ENCODE measurements at regions not wholly inside any gene's neighbourhood (a gene's known extent, or its start where the extent isn't known, plus 50 kb on each side); places are given as distances from the start of the nearest gene placed in this dataset.

DNA sequence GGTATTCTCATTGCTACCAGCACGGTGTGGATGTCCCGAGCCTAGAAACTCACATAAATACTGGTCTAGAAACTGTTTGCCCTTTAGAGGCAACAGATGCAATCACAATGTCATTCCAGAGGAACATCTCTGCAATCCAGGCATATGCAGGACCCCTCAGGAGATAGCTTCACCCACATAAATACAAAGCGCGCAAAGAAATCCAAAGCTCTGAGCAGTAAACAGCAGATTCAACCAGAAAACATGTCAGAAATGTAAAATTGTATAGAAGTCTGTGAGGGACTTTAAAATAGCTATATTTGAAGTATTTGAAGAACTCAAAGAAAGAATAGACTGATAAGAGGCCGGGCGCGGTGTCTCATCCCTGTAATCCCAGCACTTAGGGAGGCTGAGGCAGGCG lies 291.7 kb downstream of the FAM43A start:
- TF ChIP-seq EZH2phosphoT487 (IDR thresholded peaks at IDR 0.05; ENCODE audit: low read length) (no peak), EZH2 (optimal IDR thresholded peaks at IDR 0.05; ENCODE audit: low read depth, low read length) (no peak)
- TF ChIP-seq, protein P1, sequence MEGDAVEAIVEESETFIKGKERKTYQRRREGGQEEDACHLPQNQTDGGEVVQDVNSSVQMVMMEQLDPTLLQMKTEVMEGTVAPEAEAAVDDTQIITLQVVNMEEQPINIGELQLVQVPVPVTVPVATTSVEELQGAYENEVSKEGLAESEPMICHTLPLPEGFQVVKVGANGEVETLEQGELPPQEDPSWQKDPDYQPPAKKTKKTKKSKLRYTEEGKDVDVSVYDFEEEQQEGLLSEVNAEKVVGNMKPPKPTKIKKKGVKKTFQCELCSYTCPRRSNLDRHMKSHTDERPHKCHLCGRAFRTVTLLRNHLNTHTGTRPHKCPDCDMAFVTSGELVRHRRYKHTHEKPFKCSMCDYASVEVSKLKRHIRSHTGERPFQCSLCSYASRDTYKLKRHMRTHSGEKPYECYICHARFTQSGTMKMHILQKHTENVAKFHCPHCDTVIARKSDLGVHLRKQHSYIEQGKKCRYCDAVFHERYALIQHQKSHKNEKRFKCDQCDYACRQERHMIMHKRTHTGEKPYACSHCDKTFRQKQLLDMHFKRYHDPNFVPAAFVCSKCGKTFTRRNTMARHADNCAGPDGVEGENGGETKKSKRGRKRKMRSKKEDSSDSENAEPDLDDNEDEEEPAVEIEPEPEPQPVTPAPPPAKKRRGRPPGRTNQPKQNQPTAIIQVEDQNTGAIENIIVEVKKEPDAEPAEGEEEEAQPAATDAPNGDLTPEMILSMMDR (IDR thresholded peaks at IDR 0.05; ENCODE audit: low read length), result no peak
- no peak for DNase-seq
- no peaks in the 10 kb centered on the region for H3K4me1 ChIP-seq (ENCODE audit: low read length)
- H3K9ac ChIP-seq (ENCODE audit: low read length), result no peak overlapping the region
- H3K36me3 ChIP-seq (replicated peaks; ENCODE audit: insufficient read depth, low read length), result no peaks in the 10 kb centered on the region
- no peaks in the 10 kb centered on the region for H3F3A ChIP-seq (ENCODE audit: insufficient read depth, low read length)
- no peak overlapping the region for H3K27ac ChIP-seq (ENCODE audit: low read length)
- no peak overlapping the region for H2AFZ ChIP-seq (ENCODE audit: low read length)
- no peaks in the 10 kb centered on the region for H3K79me2 ChIP-seq (ENCODE audit: low read length)
- no peaks in the 10 kb centered on the region for H3K27me3 ChIP-seq (replicated peaks; ENCODE audit: insufficient read depth, low read length)
- no peaks in the 10 kb centered on the region for H3K9me2 ChIP-seq (replicated peaks; ENCODE audit: insufficient read depth, low read length)
- no peak overlapping the region for H3K4me3 ChIP-seq (ENCODE audit: low read length)
- H4K20me1 ChIP-seq (ENCODE audit: insufficient read depth, low read length), result no peaks in the 10 kb centered on the region
- no peak overlapping the region for H3K4me2 ChIP-seq (ENCODE audit: low read depth, low read length)
- H3K9me3 ChIP-seq (replicated peaks; ENCODE audit: insufficient read depth, low read length), result no peaks in the 10 kb centered on the region

DNA sequence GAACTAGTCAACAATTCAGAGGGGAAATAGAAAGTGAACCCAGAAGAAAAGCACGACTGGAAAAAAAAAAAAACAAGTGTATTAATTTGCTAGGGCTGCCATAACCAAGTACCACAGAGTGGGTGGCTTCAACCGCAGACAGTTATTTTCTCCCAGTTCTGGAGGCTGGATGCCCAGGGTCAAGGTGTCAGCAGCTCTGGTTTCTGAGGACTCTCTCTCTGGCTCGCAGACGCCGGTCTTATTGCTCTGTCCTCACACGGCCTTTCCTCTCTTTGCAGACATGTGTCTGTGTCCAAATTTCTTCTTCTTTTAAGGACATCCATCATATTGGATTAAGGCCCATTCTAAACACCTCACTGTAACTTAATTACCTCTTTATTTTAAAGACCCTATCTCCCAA lies 291.8 kb downstream of the XXYLT1 start:
- Histone ChIP-seq H3K79me2 (ENCODE audit: low read length) (no peaks in the 10 kb centered on the region), H3K4me3 (ENCODE audit: low read length) (no peak overlapping the region), H3K27me3 (replicated peaks; ENCODE audit: insufficient read depth, low read length) (no peaks in the 10 kb centered on the region), H3K9me2 (replicated peaks; ENCODE audit: insufficient read depth, low read length) (no peaks in the 10 kb centered on the region), H2AFZ (ENCODE audit: low read length) (no peak overlapping the region), H3K9ac (ENCODE audit: low read length) (no peak overlapping the region), H4K20me1 (ENCODE audit: insufficient read depth, low read length) (no peaks in the 10 kb centered on the region), H3K27ac (ENCODE audit: low read length) (no peak overlapping the region), H3K9me3 (replicated peaks; ENCODE audit: insufficient read depth, low read length) (no peaks in the 10 kb centered on the region), H3K4me2 (ENCODE audit: low read depth, low read length) (no peak overlapping the region), H3K4me1 (ENCODE audit: low read length) (no peaks in the 10 kb centered on the region), H3K36me3 (replicated peaks; ENCODE audit: insufficient read depth, low read length) (no peaks in the 10 kb centered on the region), H3F3A (ENCODE audit: insufficient read depth, low read length) (no peaks in the 10 kb centered on the region)
- TF ChIP-seq EZH2 (optimal IDR thresholded peaks at IDR 0.05; ENCODE audit: low read depth, low read length), result no peak
- TF ChIP-seq EZH2phosphoT487 (IDR thresholded peaks at IDR 0.05; ENCODE audit: low read length), result no peak
- TF ChIP-seq, protein P1 (IDR thresholded peaks at IDR 0.05; ENCODE audit: low read length), result no peak
- DNase-seq, result no peak

DNA sequence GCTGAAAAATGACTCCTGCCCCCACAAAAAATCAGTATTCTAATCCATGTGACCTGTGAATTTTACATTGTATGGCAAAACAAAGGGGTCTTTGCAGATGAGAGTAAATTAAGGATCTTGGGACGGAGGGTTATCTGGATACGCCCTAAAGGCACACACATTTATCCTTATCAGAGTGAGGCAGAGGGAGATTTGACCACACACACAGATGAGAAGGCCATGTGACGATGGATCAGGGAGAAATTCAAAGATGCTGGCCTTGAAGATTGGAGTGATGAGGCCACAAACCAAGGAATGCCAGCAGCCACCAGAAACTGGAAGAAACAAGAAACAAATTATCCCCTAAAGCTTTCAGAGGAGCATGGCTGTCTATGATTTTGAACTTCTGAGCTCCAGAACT lies 288.5 kb downstream of the XXYLT1 start:
- Histone ChIP-seq H3K4me2 (ENCODE audit: low read depth, low read length) (no peak overlapping the region), H3K4me3 (ENCODE audit: low read length) (no peak overlapping the region), H3K27me3 (replicated peaks; ENCODE audit: insufficient read depth, low read length) (no peaks in the 10 kb centered on the region), H3K27ac (ENCODE audit: low read length) (no peak overlapping the region), H3K79me2 (ENCODE audit: low read length) (no peaks in the 10 kb centered on the region), H2AFZ (ENCODE audit: low read length) (no peak overlapping the region), H4K20me1 (ENCODE audit: insufficient read depth, low read length) (no peaks in the 10 kb centered on the region), H3K36me3 (replicated peaks; ENCODE audit: insufficient read depth, low read length) (no peaks in the 10 kb centered on the region), H3K9me3 (replicated peaks; ENCODE audit: insufficient read depth, low read length) (no peaks in the 10 kb centered on the region), H3K9ac (ENCODE audit: low read length) (no peak overlapping the region), H3K9me2 (replicated peaks; ENCODE audit: insufficient read depth, low read length) (no peaks in the 10 kb centered on the region), H3K4me1 (ENCODE audit: low read length) (no peaks in the 10 kb centered on the region), H3F3A (ENCODE audit: insufficient read depth, low read length) (no peaks in the 10 kb centered on the region)
- TF ChIP-seq EZH2phosphoT487 (IDR thresholded peaks at IDR 0.05; ENCODE audit: low read length) (no peak), EZH2 (optimal IDR thresholded peaks at IDR 0.05; ENCODE audit: low read depth, low read length) (no peak)
- TF ChIP-seq, protein P1 (IDR thresholded peaks at IDR 0.05; ENCODE audit: low read length), result no peak
- no peak for DNase-seq

Measured in MM.1S (cell line).